HG03442 (cell line): ENCODE measurements at regions not wholly inside any gene's neighbourhood (a gene's known extent, or its start where the extent isn't known, plus 50 kb on each side); places are given as distances from the start of the nearest gene placed in this dataset.

ENCODE experiments used
- ATAC-seq: cut with Tn5 transposase; IDR thresholded peaks from one replicate; pipeline ENCODE4 v1.9.1; 2021; ENCODE audit warnings: mild to moderate bottlenecking, moderate library complexity; ENCODE audit not compliant: unreplicated experiment

DNA sequence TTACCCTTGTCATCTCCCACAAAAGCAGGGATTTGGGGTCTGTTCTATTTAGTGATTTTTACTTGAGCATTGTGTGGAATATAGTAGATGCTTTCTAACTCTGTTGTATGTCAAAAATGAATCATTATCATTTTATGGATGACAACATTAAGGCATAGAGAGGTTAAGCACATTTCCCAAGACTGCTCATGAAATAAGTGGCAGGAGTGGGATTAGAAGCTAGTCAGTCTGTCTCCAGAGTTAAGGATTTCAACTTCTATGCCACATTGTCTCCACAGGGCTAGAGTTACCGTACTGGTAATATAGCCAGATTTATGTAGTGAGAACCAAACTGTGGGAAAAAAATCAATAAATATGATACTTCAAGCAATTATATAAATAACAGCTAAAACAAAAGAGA is 170.6 kb upstream of the DCN start:
- ATAC-seq: no peak

DNA sequence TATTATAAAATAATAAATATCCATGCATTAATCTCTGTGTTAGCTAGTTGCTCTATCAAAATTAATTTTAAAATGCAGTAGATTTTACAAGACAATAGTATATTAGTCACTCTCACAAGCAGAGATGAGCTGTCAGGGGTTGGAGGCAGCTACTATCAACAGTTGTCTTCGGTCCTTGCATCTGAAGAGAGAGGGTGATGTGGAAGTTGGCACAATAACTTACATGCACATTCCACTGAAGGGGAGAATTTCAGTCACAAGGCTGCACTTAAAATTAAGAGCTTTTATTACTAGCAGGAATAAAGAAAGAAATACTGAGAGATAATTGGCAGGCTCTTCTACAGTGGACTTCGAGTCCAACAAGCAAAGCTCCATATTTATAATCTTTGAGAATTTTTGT is 166.9 kb upstream of the DCN start:
- ATAC-seq: no peak

- ATAC-seq: no peak
Observed at GRCh38 chr12:91347481-91348214, 165.0 kb upstream of the DCN start.

DNA sequence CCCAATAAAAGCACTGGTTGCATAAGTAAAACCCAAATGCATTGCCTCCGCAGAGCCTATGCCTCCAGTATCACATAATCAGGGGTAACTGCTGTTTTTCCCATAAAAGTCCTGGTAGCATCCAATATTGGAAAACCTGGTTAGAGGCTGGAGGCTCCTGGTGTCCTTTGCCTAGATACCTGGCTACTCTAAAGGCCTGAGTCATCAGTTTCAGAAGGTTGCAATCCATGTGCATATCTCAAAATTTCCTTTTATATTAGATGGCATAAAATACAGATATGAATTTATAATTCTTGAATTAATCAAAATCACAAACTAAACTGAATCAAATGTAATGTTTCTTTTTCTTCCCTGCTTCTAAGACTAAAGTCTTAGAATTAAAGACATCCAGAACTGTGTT is 164.2 kb upstream of the DCN start:
- ATAC-seq: no peak

- no peak for ATAC-seq
Observed at GRCh38 chr12:91344408-91344807, 161.8 kb upstream of the DCN start.

DNA sequence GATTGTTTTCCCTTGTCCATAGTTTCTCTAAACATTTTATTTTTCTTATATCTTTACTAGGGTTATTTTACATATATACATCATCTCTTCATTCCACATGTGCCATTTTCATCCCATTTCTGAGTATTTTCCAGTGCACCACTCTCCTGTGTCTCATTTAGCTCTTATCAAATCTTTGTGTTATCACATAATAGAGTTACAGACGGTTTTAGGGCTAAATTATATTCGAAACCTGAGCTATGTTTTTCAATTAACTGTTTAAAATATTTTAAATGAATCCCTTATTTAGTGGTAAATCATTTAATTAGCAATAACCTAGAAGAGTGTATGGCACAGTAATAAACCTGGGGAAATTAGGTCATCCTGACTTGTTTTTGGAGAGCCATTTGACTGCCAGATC is 160.4 kb upstream of the DCN start:
- no peak for ATAC-seq

- no peak for ATAC-seq
Observed at GRCh38 chr12:91339106-91339505, 156.5 kb upstream of the DCN start.

GRCh38 chr12:91335699-91336098 is 153.1 kb upstream of the DCN start:
- no peak for ATAC-seq

DNA sequence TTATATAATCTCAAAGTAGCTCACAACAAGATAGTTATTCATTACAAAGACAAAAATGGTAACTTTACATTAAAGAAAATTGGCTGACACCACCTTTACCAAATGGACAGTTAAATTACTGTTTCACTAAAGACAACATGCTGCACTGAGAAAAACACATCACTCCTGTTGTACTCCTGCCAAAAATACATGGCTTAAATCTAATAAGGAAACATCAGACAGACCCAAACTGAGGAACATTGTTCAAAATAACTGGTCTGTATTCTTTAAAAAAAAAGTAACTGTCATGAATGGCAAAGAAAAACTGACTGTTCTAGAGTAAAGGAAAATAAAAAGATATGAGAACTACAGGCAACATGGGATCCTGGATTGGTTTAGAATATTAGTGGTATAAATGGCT is 151.3 kb upstream of the DCN start:
- no peak for ATAC-seq

DNA sequence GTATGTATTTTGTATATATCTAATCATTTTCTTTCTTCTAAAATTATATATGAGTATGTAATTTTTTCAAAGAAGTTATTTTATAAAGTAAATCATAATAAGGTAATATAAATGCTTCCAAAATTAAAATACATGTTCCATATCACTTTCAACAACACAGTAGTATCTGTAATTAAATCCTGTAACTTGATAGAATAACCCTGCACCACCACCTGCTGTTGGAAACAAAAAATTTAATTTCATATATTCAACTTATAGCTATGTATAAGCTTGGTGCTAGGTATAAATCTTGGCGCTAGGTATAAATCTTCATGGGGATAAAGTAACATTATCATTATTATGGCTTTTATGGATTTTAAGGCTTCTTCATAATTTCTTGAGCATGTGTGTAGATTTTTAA is 149.7 kb upstream of the DCN start:
- no peak for ATAC-seq

DNA sequence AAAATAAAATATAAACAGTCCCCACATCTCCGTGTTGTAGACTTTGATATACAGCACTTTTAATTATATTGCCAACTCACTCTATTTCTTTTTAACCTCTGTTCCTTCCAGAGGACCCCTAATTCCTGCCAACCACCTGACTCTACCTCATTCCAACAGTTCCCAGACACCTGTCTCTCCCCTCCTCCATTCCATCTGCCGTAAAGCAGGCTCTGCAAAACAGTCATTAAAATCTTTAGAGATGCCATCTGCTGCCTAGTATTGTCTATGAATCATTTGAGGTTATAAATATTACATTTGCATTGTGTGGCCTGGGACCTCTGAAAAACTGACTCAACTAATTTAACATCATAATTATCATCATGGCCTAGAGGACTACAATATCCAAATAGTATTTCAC is 148.8 kb upstream of the DCN start:
- ATAC-seq: no peak

DNA sequence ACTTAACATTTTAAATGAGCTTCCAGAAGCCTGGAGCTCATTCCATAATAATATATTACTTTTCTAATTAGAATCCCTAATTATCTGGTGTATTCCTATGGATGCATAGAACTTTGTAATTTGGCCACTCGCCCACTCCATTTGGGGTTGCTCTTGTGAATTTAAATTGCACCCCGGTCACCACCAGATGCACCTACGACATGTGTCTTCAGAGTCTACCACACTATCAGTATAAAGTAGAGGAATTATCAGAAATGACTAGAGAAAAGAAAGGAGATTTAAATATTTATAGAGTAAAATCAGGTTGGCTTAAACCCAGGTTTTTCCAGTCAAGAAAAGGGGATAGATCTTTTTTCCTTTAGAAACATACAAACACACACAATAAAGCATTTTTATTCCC is 145.8 kb upstream of the DCN start:
- ATAC-seq: no peak

DNA sequence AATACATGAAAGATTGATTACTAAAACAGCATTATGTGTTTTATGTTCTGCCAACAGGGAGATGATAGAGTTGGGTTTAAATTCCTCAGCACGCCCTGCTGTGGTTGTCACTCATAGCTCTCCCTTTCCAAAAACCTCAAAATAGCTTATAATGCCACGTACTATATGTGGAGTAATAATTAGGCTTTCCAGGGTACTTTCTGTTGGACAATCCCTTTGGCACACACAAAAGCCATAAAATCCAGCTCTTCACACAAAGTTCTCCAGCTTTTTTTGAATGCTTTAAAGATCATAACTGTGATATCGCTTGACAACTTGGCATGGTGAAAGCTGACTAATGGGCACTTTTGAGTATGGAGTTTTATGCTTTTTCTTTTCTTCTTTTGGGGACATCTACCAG is 145.3 kb upstream of the DCN start:
- ATAC-seq: no peak

DNA sequence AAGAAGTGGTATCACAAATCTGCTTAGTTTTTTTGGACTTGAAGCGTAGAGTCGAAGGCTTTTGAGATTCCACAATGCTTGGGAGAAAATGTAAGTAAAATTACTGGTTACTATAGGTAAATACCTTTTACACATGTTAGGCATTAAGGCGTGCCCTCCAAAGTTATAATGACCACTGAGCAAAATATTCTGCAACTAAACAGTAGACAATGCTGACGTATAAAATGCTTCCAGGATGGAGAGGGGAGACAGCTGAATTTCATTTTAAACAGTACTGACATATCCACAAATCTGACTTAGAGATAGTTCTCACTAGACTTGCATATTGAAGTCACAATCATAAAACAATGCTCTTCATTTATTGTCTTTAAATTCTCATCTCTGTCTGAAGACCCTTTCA is 144.5 kb upstream of the DCN start:
- ATAC-seq: no peak

- ATAC-seq: no peak
Observed at GRCh38 chr12:91326058-91327027, 143.7 kb upstream of the DCN start.

GRCh38 chr12:91320999-91321398 is 138.4 kb upstream of the DCN start:
- no peak for ATAC-seq

- ATAC-seq: no peak
Observed at GRCh38 chr12:91319071-91319760, 136.6 kb upstream of the DCN start.

DNA sequence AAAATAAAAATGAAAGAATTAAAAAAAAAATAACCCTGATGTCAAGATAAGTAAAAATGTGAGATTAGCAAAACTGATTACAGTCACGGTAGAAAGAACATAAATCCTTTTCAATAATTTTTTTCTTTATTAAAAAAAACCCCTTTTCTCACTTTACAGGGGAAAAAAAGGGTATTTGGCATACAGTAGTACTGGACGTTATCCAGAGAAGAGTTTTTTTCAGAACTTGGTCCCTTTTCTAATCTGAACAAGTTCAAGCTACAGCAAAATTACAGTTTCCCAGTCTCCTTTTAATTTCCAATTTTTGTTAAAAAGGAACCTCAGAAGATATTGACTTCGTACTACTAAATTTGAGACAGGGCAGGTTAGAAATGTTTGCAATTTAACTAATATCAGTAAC is 134.7 kb upstream of the DCN start:
- ATAC-seq: no peak

DNA sequence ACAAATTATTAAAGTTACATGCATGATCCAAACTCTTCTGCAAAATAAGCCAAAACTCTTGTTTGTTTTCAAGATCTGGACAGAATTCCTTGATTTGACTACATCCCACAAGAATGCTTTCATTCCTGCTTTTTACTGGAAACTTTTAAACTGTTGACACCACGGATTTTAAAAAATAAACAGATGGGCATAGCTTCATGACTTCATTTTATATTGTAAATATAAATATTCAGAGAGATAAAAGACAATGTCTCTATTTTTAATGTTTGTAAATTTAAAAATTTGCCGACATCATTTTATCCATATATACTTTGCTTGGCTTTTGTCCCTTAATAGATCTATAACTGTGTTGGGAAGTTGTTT is 134.3 kb upstream of the DCN start:
- no peak for ATAC-seq

DNA sequence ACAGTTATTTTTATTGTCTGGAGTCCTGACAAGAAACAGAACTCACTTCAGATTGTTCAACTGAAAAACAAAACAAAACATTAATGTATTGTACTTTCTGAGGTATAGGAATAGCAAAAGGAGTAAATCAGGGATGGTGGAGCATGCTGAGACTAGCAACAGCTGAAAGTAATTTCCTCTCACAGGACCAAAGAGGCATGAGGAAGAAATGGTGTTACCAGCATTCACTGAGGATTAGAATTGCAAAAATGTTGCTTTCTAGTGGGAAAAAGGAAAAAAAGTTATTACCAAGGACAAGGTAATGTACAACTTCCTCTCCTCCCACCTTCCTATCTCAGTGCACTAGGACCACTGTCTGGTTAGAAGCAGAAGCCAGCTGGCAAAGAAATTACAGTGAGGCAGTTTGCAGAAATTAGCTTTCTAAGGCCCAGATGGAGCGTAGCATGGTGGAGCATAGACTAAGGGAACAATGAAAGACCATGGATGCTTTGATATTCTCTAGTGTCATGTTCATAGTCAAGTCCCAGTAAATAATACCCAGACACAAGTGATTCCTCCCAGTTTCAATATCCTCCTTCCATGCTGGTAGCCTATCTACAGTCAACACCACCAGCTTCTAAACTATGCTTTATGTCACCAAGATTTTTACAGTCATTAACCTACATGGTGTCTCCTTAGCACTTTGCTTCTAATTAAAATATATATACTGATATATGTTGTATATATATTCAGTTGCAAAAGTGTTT is 133.7 kb upstream of the DCN start:
- ATAC-seq: no peak

- ATAC-seq: no peak
Observed at GRCh38 chr12:91311081-91311480, 128.5 kb upstream of the DCN start.
